ENCODE measurements at regions not wholly inside any gene's neighbourhood (a gene's known extent, or its start where the extent isn't known, plus 50 kb on each side); places are given as distances from the start of the nearest gene placed in this dataset.

GRCh38 chr7:70975754-70976153, 156.2 kb upstream of the GALNT17 start:
- DNase-seq (ENCODE audit: low read depth in 2 of 2): no peak

- no peak for DNase-seq (ENCODE audit: low read depth in 2 of 2)
Measured at GRCh38 chr7:70986297-70986696, 145.6 kb upstream of the GALNT17 start.

GRCh38 chr7:70994176-70994575, 137.8 kb upstream of the GALNT17 start:
- DNase-seq (ENCODE audit: low read depth in 2 of 2): no peak

- DNase-seq (ENCODE audit: low read depth in 2 of 2): no peak
Measured at GRCh38 chr7:70997261-70997660, 134.7 kb upstream of the GALNT17 start.

GRCh38 chr7:71005109-71005508, 126.8 kb upstream of the GALNT17 start:
- DNase-seq (ENCODE audit: low read depth in 2 of 2): no peak

GRCh38 chr7:71009636-71010035, 122.3 kb upstream of the GALNT17 start:
- no peak for DNase-seq (ENCODE audit: low read depth in 2 of 2)

- DNase-seq (ENCODE audit: low read depth in 2 of 2): no peak
Measured at GRCh38 chr7:71015252-71015900, 116.6 kb upstream of the GALNT17 start.

GRCh38 chr7:71016401-71016800, 115.5 kb upstream of the GALNT17 start:
- no peak for DNase-seq (ENCODE audit: low read depth in 2 of 2)

- no peak for DNase-seq (ENCODE audit: low read depth in 2 of 2)
Measured at GRCh38 chr7:71017602-71018001, 114.3 kb upstream of the GALNT17 start.

- no peak for DNase-seq (ENCODE audit: low read depth in 2 of 2)
Measured at GRCh38 chr7:71019706-71020105, 112.2 kb upstream of the GALNT17 start.

- no peak for DNase-seq (ENCODE audit: low read depth in 2 of 2)
Measured at GRCh38 chr7:71021131-71021530, 110.8 kb upstream of the GALNT17 start.

- no peak for DNase-seq (ENCODE audit: low read depth in 2 of 2)
Measured at GRCh38 chr7:71026680-71027079, 105.3 kb upstream of the GALNT17 start.

GRCh38 chr7:71034243-71034642, 97.7 kb upstream of the GALNT17 start:
- no peak for DNase-seq (ENCODE audit: low read depth in 2 of 2)

GRCh38 chr7:71042591-71042990, 89.4 kb upstream of the GALNT17 start:
- DNase-seq (ENCODE audit: low read depth in 2 of 2): no peak

GRCh38 chr7:71050492-71050891, 81.5 kb upstream of the GALNT17 start:
- DNase-seq (ENCODE audit: low read depth in 2 of 2): no peak

GRCh38 chr7:71055504-71055903, 76.4 kb upstream of the GALNT17 start:
- DNase-seq (ENCODE audit: low read depth in 2 of 2): no peak

GRCh38 chr7:71077743-71078476, 54.0 kb upstream of the GALNT17 start:
- no peak for DNase-seq (ENCODE audit: low read depth in 2 of 2)
